HepG2 (cell line): ENCODE measurements at regions not wholly inside any gene's neighbourhood (a gene's known extent, or its start where the extent isn't known, plus 50 kb on each side); places are given as distances from the start of the nearest gene placed in this dataset.

Experiments
- ATAC-seq: fragments of 200-7000 bp; cut with Tn5 transposase; 3 replicates; pipeline ENCODE4 v1.9.1; 2020; ENCODE audit warnings: mild to moderate bottlenecking, moderate library complexity
- BruUV-seq: library from RNA; stranded (reverse); fragments of 400-500 nt; replicated peaks from 2 replicates; lab custom pipeline; 2021; lab: Mats Ljungman, UMichigan
- CTCF ChIA-PET: fragments of 300-600 bp; formaldehyde crosslinking; extraction: SDS; loops from one replicate; lab custom pipeline; 2021; ENCODE audit warnings: low total read pairs, inconsistent platforms, low intra/inter-chr PET ratio; lab: Yijun Ruan, JAX
- POLR2A ChIA-PET: fragments of 350-600 bp; sonication (Branson Sonifier 250); formaldehyde crosslinking; loops from one replicate; lab custom pipeline; 2020; ENCODE audit warnings: antibody characterized with exemption, inconsistent platforms; lab: Yijun Ruan, JAX
- DNase-seq: peaks from one replicate; pipeline ENCODE4 v3.0.0-alpha.2; 2015; ENCODE audit warnings: low spot score
- FAIRE-seq: peaks from 3 replicates; lab custom pipeline; 2011; peaks lifted over from hg19 to GRCh38; lab: Jason Lieb, UNC
- H2AFZ ChIP-seq: one replicate; pipeline ENCODE4 v1.6.1; 2011; ENCODE audit warnings: low read length, inconsistent platforms
- H3K27ac ChIP-seq: fragments of 300-600 bp; 3 replicates; pipeline ENCODE4 v1.8.0; 2011; ENCODE audit warnings: mixed run types, mild to moderate bottlenecking, mixed read lengths, low read length, inconsistent platforms; ENCODE audit not compliant: insufficient read depth; ENCODE audit errors: extremely low read length
- H3K27me3 ChIP-seq, 2 experiments: fragments of 200-600 bp in 1 of 2; 2 replicates in 1 of 2; 3 replicates in 1 of 2; pipeline versions ENCODE4 v1.6.0 to v1.8.0; 2011; ENCODE audit warnings: low read length in 2 of 2, mild to moderate bottlenecking in 2 of 2, moderate library complexity in 2 of 2, inconsistent platforms in 1 of 2; ENCODE audit not compliant: insufficient read depth in 2 of 2, control insufficient read depth in 1 of 2
- H3K36me3 ChIP-seq, 2 experiments: fragments of 200-600 bp in 1 of 2; replicated peaks in 1 of 2; 2 replicates in 1 of 2; 3 replicates in 1 of 2; pipeline versions ENCODE4 v1.5.1 to v1.8.0; 2011; ENCODE audit warnings: low read length in 2 of 2, inconsistent platforms in 1 of 2; ENCODE audit not compliant: insufficient read depth in 2 of 2, control insufficient read depth in 1 of 2
- H3K4me1 ChIP-seq: 2 replicates; pipeline ENCODE4 v1.5.1; 2012; ENCODE audit warnings: low read length, inconsistent platforms; ENCODE audit not compliant: insufficient read depth
- H3K4me2 ChIP-seq: 2 replicates; pipeline ENCODE4 v1.6.0; 2011; ENCODE audit warnings: low read depth, low read length, inconsistent platforms
- H3K4me3 ChIP-seq, 3 experiments: fragments of 200-600 bp in 1 of 3; sonication (generic), shearing (Covaris generic) in 1 of 3; replicated peaks in 1 of 3; 2 replicates each; pipeline ENCODE4 v1.5.1; 2011 to 2016; ENCODE audit warnings: low read length in 3 of 3, inconsistent platforms in 2 of 3, low read depth in 2 of 3, mild to moderate bottlenecking in 2 of 3, control low read depth in 1 of 3, mixed read lengths in 1 of 3; ENCODE audit not compliant: insufficient read depth in 1 of 3
- H3K79me2 ChIP-seq: one replicate; pipeline ENCODE4 v1.6.1; 2011; ENCODE audit warnings: low read length, inconsistent platforms; ENCODE audit not compliant: insufficient read depth
- H3K9ac ChIP-seq: 2 replicates; pipeline ENCODE4 v1.6.0; 2011; ENCODE audit warnings: mild to moderate bottlenecking, low read depth, low read length, inconsistent platforms; ENCODE audit not compliant: insufficient read depth
- H3K9me3 ChIP-seq: 2 replicates; pipeline ENCODE4 v1.5.1; 2012; ENCODE audit warnings: mild to moderate bottlenecking, low read length
- H4K20me1 ChIP-seq: 2 replicates; pipeline ENCODE4 v1.6.0; 2011; ENCODE audit warnings: inconsistent platforms, mild to moderate bottlenecking, low read length, moderate library complexity; ENCODE audit not compliant: insufficient read depth
- CC2D1A ChIP-seq: sonication (generic); formaldehyde crosslinking; IDR thresholded peaks from 2 replicates; pipeline ENCODE4 v1.8.1; 2023; ENCODE audit warnings: mild to moderate bottlenecking, missing genetic modification reagents
- FOXK2 ChIP-seq: fragments of 450-650 bp; IDR thresholded peaks from 2 replicates; pipeline ENCODE4 v1.6.1; 2016
- NR2F2 ChIP-seq: IDR thresholded peaks from 2 replicates; pipeline ENCODE4 v1.6.1; 2012; ENCODE audit warnings: low read depth, inconsistent platforms, borderline replicate concordance
- ZNF256 ChIP-seq: sonication (generic); formaldehyde crosslinking; conservative IDR thresholded peaks from 2 replicates; pipeline ENCODE4 v1.4.0; 2020; ENCODE audit warnings: missing genetic modification reagents
- ZNF580 ChIP-seq: IDR thresholded peaks from 2 replicates; pipeline ENCODE4 v1.6.1; 2016; ENCODE audit warnings: low read depth, borderline replicate concordance
- ZXDC ChIP-seq: sonication (generic); formaldehyde crosslinking; IDR thresholded peaks from 2 replicates; pipeline ENCODE4 v1.5.0; 2020; ENCODE audit warnings: mild to moderate bottlenecking, missing genetic modification reagents
- WGBS: methylation state at CpG from one replicate; pipeline ENCODE4 v1.1.6; 2017; ENCODE audit warnings: low lambda C conversion rate; 5-methylcytosine and 5-hydroxymethylcytosine counted together
- in situ Hi-C: cut with HindIII; loops from 2 replicates; pipeline ENCODE4 v1.10.0; 2017; ENCODE audit warnings: low pct_unique_long_range_greater_than_20kb; ENCODE audit not compliant: extremely low pct_ligation_motif_present
- intact Hi-C: fragments of 100-400 bp; cut with micrococcal nuclease; formaldehyde crosslinking; loops from one replicate; pipeline ENCODE4 v1.10.0; 2022; ENCODE audit not compliant: unreplicated experiment

- TF ChIP-seq ZXDC: no peak
- no peak for TF ChIP-seq CC2D1A (CRISPR knock-in tag)
- no peak for TF ChIP-seq ZNF580 (CRISPR knock-in tag)
Observed at GRCh38 chr20:56759741-56760278, 130.7 kb downstream of the TFAP2C start (continued).

- DNase-seq (no peak), ATAC-seq (no peak), FAIRE-seq (no peak)
- Histone ChIP-seq H3K9me3 (no peaks in the 10 kb centered on the region), H4K20me1 (no peaks in the 10 kb centered on the region), H3K9ac (no peak overlapping the region), H3K79me2 (no peaks in the 10 kb centered on the region), H3K4me1 (no peaks in the 10 kb centered on the region), H3K4me2 (no peak overlapping the region), H2AFZ (no peak overlapping the region), H3K27ac (no peak overlapping the region), H3K36me3 (no peaks in the 10 kb centered on the region), H3K4me3 (no peak overlapping the region), H3K27me3 (peaks cover 0 to 17% of the 10 kb centered on the region in 2 experiments; a peak in 2 of 5 replicates)
- no TSS peak for BruUV-seq
- intact Hi-C loops: no loop called here
- POLR2A ChIA-PET: no interaction called here
- CTCF ChIA-PET: no interaction called here
- 10% methylated on average over 6 of the region's 6 CpGs for WGBS
- no peak for TF ChIP-seq FOXK2
- TF ChIP-seq NR2F2: no peak
- no peak for TF ChIP-seq ZNF256 (CRISPR knock-in tag)
- in situ Hi-C loops: no loop called here
Observed at GRCh38 chr20:56760610-56761009, 131.5 kb downstream of the TFAP2C start.
